IMR-90 (cell line): ENCODE measurements at regions not wholly inside any gene's neighbourhood (a gene's known extent, or its start where the extent isn't known, plus 50 kb on each side); places are given as distances from the start of the nearest gene placed in this dataset.

Experiments
- ATAC-seq: fragments of 200-7000 bp; cut with Tn5 transposase; 2 replicates; pipeline ENCODE4 v1.9.1; 2020; ENCODE audit warnings: low read depth, mild to moderate bottlenecking, moderate library complexity
- BruUV-seq: library from RNA; stranded (reverse); fragments of 400-500 nt; replicated peaks from 2 replicates; lab custom pipeline; 2021; lab: Mats Ljungman, UMichigan
- CTCF ChIA-PET: fragments of 300-600 bp; formaldehyde crosslinking; extraction: SDS; loops from one replicate; lab custom pipeline; 2021; ENCODE audit warnings: antibody characterized with exemption; lab: Yijun Ruan, JAX
- POLR2A ChIA-PET: fragments of 300-600 bp; sonication (Branson Sonifier 250); formaldehyde crosslinking; loops from one replicate; lab custom pipeline; 2022; ENCODE audit warnings: antibody characterized with exemption; ENCODE audit not compliant: unreplicated experiment; lab: Charles Lee
- DNase-seq: peaks from one replicate; pipeline ENCODE4 v3.0.0; 2013
- H2AFZ ChIP-seq: replicated peaks from 2 replicates; pipeline ENCODE3; 2013; ENCODE audit warnings: low read length, mild to moderate bottlenecking; ENCODE audit not compliant: poor library complexity
- H2AK5ac ChIP-seq: 2 replicates; pipeline ENCODE4 v1.6.1; 2013; ENCODE audit warnings: low read depth, low read length, inconsistent platforms
- H2AK9ac ChIP-seq: replicated peaks from 2 replicates; pipeline ENCODE3; 2013; ENCODE audit warnings: mild to moderate bottlenecking, low read depth, low read length, moderate library complexity; ENCODE audit not compliant: poor library complexity
- H2BK120ac ChIP-seq: 2 replicates; pipeline ENCODE4 v1.6.1; 2013; ENCODE audit warnings: low read depth, low read length, inconsistent platforms
- H2BK15ac ChIP-seq: 3 replicates; pipeline ENCODE4 v1.6.1; 2013; ENCODE audit warnings: low read depth, low read length, inconsistent platforms
- H2BK20ac ChIP-seq: 2 replicates; pipeline ENCODE4 v1.6.1; 2013; ENCODE audit warnings: low read depth, mild to moderate bottlenecking, inconsistent platforms, low read length, moderate library complexity
- H2BK5ac ChIP-seq: 2 replicates; pipeline ENCODE4 v1.6.1; 2013; ENCODE audit warnings: mild to moderate bottlenecking, low read depth, low read length, inconsistent platforms; ENCODE audit not compliant: poor library complexity, severe bottlenecking
- H3K14ac ChIP-seq: replicated peaks from 2 replicates; pipeline ENCODE4 v1.6.1; 2013; ENCODE audit warnings: low read depth, low read length, inconsistent platforms
- H3K18ac ChIP-seq: 2 replicates; pipeline ENCODE4 v1.6.1; 2013; ENCODE audit warnings: low read depth, low read length, control low read depth
- H3K23ac ChIP-seq: 2 replicates; pipeline ENCODE4 v1.6.1; 2013; ENCODE audit warnings: low read depth, low read length, inconsistent platforms
- H3K27ac ChIP-seq: 2 replicates; pipeline ENCODE4 v1.5.1; 2013; ENCODE audit warnings: mild to moderate bottlenecking, control low read depth, low read length; ENCODE audit not compliant: insufficient read depth
- H3K27me3 ChIP-seq: 2 replicates; pipeline ENCODE4 v1.6.1; 2013; ENCODE audit warnings: low read length; ENCODE audit not compliant: control insufficient read depth, insufficient read depth
- H3K36me3 ChIP-seq: 2 replicates; pipeline ENCODE4 v1.6.1; 2013; ENCODE audit warnings: low read length, mixed read lengths; ENCODE audit not compliant: control insufficient read depth, insufficient read depth
- H3K4ac ChIP-seq: 2 replicates; pipeline ENCODE4 v1.6.1; 2013; ENCODE audit warnings: low read depth, low read length, inconsistent platforms
- H3K4me1 ChIP-seq: 2 replicates; pipeline ENCODE4 v1.6.1; 2013; ENCODE audit warnings: low read length, mixed read lengths; ENCODE audit not compliant: control insufficient read depth, insufficient read depth
- H3K4me2 ChIP-seq: 2 replicates; pipeline ENCODE4 v1.6.1; 2013; ENCODE audit warnings: low read depth, mild to moderate bottlenecking, control low read depth, low read length, moderate library complexity
- H3K4me3 ChIP-seq: 2 replicates; pipeline ENCODE4 v1.5.1; 2013; ENCODE audit warnings: low read depth, mild to moderate bottlenecking, control low read depth, low read length, moderate library complexity; ENCODE audit not compliant: insufficient read depth
- H3K56ac ChIP-seq: 2 replicates; pipeline ENCODE4 v1.6.1; 2013; ENCODE audit warnings: low read length, inconsistent platforms; ENCODE audit not compliant: insufficient read depth; ENCODE audit errors: extremely low read depth
- H3K79me1 ChIP-seq, 2 experiments: 2 replicates each; pipeline ENCODE4 v1.6.1; 2013; ENCODE audit warnings: low read length in 2 of 2, inconsistent platforms in 1 of 2, low read depth in 1 of 2
- H3K9ac ChIP-seq: 2 replicates; pipeline ENCODE4 v1.6.1; 2013; ENCODE audit warnings: low read depth, low read length, control low read depth
- H3K9me1 ChIP-seq: 2 replicates; pipeline ENCODE4 v1.6.1; 2013; ENCODE audit warnings: low read length, inconsistent platforms; ENCODE audit not compliant: insufficient read depth
- H3K9me3 ChIP-seq: 2 replicates; pipeline ENCODE4 v1.6.1; 2013; ENCODE audit warnings: low read length; ENCODE audit not compliant: control insufficient read depth, insufficient read depth
- H4K20me1 ChIP-seq: 2 replicates; pipeline ENCODE4 v1.6.1; 2013; ENCODE audit warnings: low read length, inconsistent platforms; ENCODE audit not compliant: insufficient read depth
- H4K5ac ChIP-seq: 2 replicates; pipeline ENCODE4 v1.6.1; 2013; ENCODE audit warnings: mild to moderate bottlenecking, low read depth, low read length, control low read depth
- H4K8ac ChIP-seq, 2 experiments: 2 replicates each; pipeline ENCODE4 v1.6.1; 2013; ENCODE audit warnings: low read depth in 2 of 2, low read length in 2 of 2, control low read depth in 1 of 2, inconsistent platforms in 1 of 2
- H4K91ac ChIP-seq: 2 replicates; pipeline ENCODE4 v1.6.1; 2013; ENCODE audit warnings: low read depth, low read length, inconsistent platforms; ENCODE audit not compliant: insufficient read depth
- BHLHE40 ChIP-seq: fragments of 150-350 bp; IDR thresholded peaks from 2 replicates; pipeline ENCODE4 v1.6.1; 2016; ENCODE audit warnings: mild to moderate bottlenecking, low read depth, low read length
- FOS ChIP-seq: fragments of 150-350 bp; IDR thresholded peaks from 2 replicates; pipeline ENCODE4 v1.6.1; 2016; ENCODE audit warnings: low read depth, low read length
- MAFK ChIP-seq: IDR thresholded peaks from 2 replicates; pipeline ENCODE4 v1.6.1; 2012; ENCODE audit warnings: low read depth, low read length, improper control_type of control experiment
- MAZ ChIP-seq: IDR thresholded peaks from 2 replicates; pipeline ENCODE4 v1.6.1; 2012; ENCODE audit warnings: low read depth, mild to moderate bottlenecking, low read length, improper control_type of control experiment, moderate library complexity, borderline replicate concordance
- POLR2A ChIP-seq: IDR thresholded peaks from 2 replicates; pipeline ENCODE4 v1.6.1; 2012; ENCODE audit warnings: mild to moderate bottlenecking, low read depth, low read length
- RFX5 ChIP-seq: IDR thresholded peaks from 2 replicates; pipeline ENCODE4 v1.8.0; 2012; ENCODE audit warnings: low read depth, mild to moderate bottlenecking, low read length, moderate library complexity
- WGBS, 2 experiments: methylation state at CpG; one replicate each; pipeline versions ENCODE4 v1.1.5 to v1.1.7; 2013; ENCODE audit warnings: missing lambda C conversion rate in 2 of 2; ENCODE audit not compliant: insufficient read length in 1 of 2; ENCODE audit errors: extremely low coverage in 2 of 2; 5-methylcytosine and 5-hydroxymethylcytosine counted together
- dilution Hi-C: fragments of 300-500 bp; cut with HindIII; formaldehyde crosslinking; loops from one replicate; pipeline ENCODE4 v1.14.3; 2018; ENCODE audit warnings: low sequenced_read_pairs; ENCODE audit not compliant: unreplicated experiment
- in situ Hi-C: fragments of 300-500 bp; cut with MboI; formaldehyde crosslinking; loops from 3 replicates; pipeline ENCODE4 v1.14.3; 2019; ENCODE audit warnings: low sequenced_read_pairs, inconsistent platforms, mixed read lengths
- intact Hi-C: fragments of 100-400 bp; cut with micrococcal nuclease; formaldehyde crosslinking; loops from 2 replicates; pipeline ENCODE4 v1.10.0; 2022
- TF ChIP-seq, protein P1 (sequence below): fragments of 150-350 bp; IDR thresholded peaks from 2 replicates; pipeline ENCODE4 v1.6.1; 2016; ENCODE audit warnings: low read depth, mild to moderate bottlenecking, low read length, moderate library complexity, borderline replicate concordance

DNA sequence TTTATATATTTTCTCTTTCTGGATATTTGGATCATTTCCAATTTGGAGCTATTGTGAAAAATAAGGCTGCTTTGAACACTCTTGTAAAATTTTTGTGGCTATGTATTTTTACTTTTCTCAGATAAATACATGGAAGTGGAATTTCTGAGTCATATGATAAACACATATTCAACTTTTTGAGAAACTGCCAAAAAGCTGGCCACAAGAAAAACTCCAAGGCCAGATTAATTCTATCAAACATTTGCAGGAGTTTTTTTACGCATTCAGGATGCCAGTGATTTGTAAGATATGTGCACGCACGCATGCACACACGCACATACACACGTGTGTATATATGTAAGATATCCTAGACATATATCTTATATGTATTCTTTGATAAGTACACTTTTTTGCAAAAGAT, 477.5 kb upstream of the SPHKAP start:
- no peak overlapping the region for H3K4me2 ChIP-seq
- CTCF ChIA-PET: no interaction called here
- H2BK120ac ChIP-seq: no peak overlapping the region
- H3K36me3 ChIP-seq: no peaks in the 10 kb centered on the region
- no peak overlapping the region for H3K18ac ChIP-seq
- POLR2A ChIA-PET: no interaction called here
- TF ChIP-seq RFX5: no peak
- TF ChIP-seq FOS: 0 out of 2 replicates have a peak, but pooled peaks have one; percentile 19
- TF ChIP-seq BHLHE40: no peak
- no peak for TF ChIP-seq MAFK
- no peak for TF ChIP-seq POLR2A
- TF ChIP-seq, protein P1, sequence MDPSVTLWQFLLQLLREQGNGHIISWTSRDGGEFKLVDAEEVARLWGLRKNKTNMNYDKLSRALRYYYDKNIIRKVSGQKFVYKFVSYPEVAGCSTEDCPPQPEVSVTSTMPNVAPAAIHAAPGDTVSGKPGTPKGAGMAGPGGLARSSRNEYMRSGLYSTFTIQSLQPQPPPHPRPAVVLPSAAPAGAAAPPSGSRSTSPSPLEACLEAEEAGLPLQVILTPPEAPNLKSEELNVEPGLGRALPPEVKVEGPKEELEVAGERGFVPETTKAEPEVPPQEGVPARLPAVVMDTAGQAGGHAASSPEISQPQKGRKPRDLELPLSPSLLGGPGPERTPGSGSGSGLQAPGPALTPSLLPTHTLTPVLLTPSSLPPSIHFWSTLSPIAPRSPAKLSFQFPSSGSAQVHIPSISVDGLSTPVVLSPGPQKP: no peak
- no peak for TF ChIP-seq MAZ
- no peaks in the 10 kb centered on the region for H3K9me3 ChIP-seq
- no peak overlapping the region for H3K27ac ChIP-seq
- no peak overlapping the region for H3K14ac ChIP-seq
- no peak overlapping the region for H2BK15ac ChIP-seq
- H3K23ac ChIP-seq: no peak overlapping the region
- in situ Hi-C loops (loop anchor here (25.0 kb wide), 1 partner anchor 772 kb away; no protein-coding TSS in a partner anchor), dilution Hi-C loops (no loop called here), intact Hi-C loops (loop anchor here (2.0 to 10.0 kb wide), 3 partner anchors 612 to 1254 kb away; no protein-coding TSS in a partner anchor)
- WGBS, 2 experiments: no CpG with 5 or more reads among the region's 5 CpGs
- H2AK5ac ChIP-seq: no peak overlapping the region
- no peak overlapping the region for H3K9ac ChIP-seq
- no peak overlapping the region for H4K5ac ChIP-seq
- no peak overlapping the region for H3K4ac ChIP-seq
- no peaks in the 10 kb centered on the region for H3K9me1 ChIP-seq
- ATAC-seq (no peak), DNase-seq (peak; percentile 85)
- H4K8ac ChIP-seq: no peak overlapping the region
- H3K4me3 ChIP-seq: no peak overlapping the region
- no peak overlapping the region for H3K56ac ChIP-seq
- no peak overlapping the region for H2BK20ac ChIP-seq
- H3K79me1 ChIP-seq: no peaks in the 10 kb centered on the region
- no peaks in the 10 kb centered on the region for H4K20me1 ChIP-seq
- no peak overlapping the region for H2AFZ ChIP-seq
- no peak overlapping the region for H2BK5ac ChIP-seq
- H4K91ac ChIP-seq: no peak overlapping the region
- no peak overlapping the region for H2AK9ac ChIP-seq
- H3K27me3 ChIP-seq: no peaks in the 10 kb centered on the region
- BruUV-seq: no TSS peak
- H3K4me1 ChIP-seq: no peaks in the 10 kb centered on the region
